NCI-H2107 treated with DMSO at 0.1 percent for 48 hours (cell line): ENCODE measurements at regions not wholly inside any gene's neighbourhood (a gene's known extent, or its start where the extent isn't known, plus 50 kb on each side); places are given as distances from the start of the nearest gene placed in this dataset.
"Not testable (repeated sequence)": the region's sequence is repeated elsewhere in the genome, so short reads cannot be mapped to it uniquely, and the experiment has no call there.

ENCODE experiments used
- DNase-seq: peaks from one replicate; lab custom pipeline; 2025; ENCODE audit not compliant: unreplicated experiment; lab: John Stamatoyannopoulos, UW

- DNase-seq, result not testable (repeated sequence)
Measured at GRCh38 chr14:106761886-106762816, 1235.8 kb downstream of the TMEM121 start.

- DNase-seq, result not testable (repeated sequence)
Measured at GRCh38 chr14:106764968-106765369, 1238.6 kb downstream of the TMEM121 start.

- no peak for DNase-seq
Measured at GRCh38 chr14:106766145-106766544, 1239.8 kb downstream of the TMEM121 start.

GRCh38 chr14:106766551-106767277 is 1240.3 kb downstream of the TMEM121 start:
- not testable (repeated sequence) for DNase-seq

DNA sequence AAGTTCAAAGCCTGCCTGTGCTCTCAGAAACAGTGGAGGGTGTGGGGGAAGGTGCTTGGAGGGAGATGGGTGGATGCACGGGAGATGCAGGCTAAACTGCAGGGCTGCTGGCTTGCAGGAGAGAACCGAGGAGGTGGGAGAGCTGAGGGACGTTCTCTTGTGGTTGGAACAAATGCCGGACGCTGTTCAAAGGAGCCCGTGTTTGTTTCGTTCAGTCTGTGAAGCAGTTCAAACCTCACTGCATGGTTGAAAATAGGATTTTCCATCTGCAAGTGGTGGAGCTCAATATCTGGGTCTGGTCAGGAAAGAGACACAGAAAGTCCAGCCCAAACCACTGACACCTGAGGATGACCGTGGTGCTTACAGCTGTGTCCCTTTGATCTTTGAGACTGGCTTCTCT is 1241.8 kb downstream of the TMEM121 start:
- DNase-seq, result not testable (repeated sequence)

GRCh38 chr14:106768972-106769700 is 1242.8 kb downstream of the TMEM121 start:
- not testable (repeated sequence) for DNase-seq

GRCh38 chr14:106770158-106770672 is 1243.8 kb downstream of the TMEM121 start:
- not testable (repeated sequence) for DNase-seq

- peak; percentile 63 for DNase-seq
Measured at GRCh38 chr14:106774889-106775480, 1248.6 kb downstream of the TMEM121 start.

- DNase-seq, result no peak
Measured at GRCh38 chr14:106776395-106776983, 1250.1 kb downstream of the TMEM121 start.

- no peak for DNase-seq
Measured at GRCh38 chr14:106778986-106779385, 1252.6 kb downstream of the TMEM121 start.

GRCh38 chr14:106786697-106787096 is 1260.3 kb downstream of the TMEM121 start:
- peak; percentile 60 for DNase-seq

DNA sequence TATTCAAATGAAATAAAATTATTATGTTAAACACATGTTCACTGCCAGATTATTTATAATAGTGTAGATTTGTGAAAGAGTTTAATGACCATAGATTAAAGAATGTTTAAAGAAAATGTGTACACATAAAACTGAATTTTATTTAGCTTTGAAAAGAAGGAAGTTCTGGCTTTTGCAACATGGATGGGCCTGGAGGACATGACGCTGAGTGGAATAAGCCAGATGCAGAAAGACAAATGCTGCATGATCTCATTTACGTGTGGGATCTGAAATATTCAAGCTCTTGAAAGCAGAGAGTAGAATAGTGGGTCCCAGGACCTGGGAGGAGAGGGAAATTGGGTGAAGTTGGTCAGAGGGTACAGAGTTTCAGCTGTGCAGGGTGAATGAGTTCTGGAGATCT is 1261.2 kb downstream of the TMEM121 start:
- no peak for DNase-seq

DNA sequence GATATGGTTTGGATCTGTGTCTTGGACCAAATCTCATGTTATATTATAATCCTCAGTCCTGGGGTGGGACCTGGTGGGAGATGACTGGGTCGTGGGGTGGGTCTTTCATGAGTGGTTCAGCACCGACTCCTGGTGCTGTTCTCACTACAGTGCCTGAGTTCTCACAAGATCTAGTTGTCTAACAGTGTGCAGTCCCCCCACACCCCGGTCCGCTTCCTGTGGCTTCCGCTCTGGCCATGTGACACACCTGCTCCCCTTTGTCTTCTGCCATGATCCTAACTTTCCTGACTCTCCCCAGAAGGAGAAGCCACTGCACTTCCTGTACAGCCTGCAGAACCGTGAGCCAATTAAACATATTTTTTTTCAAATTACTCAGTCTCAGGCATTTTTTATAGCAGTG is 1262.2 kb downstream of the TMEM121 start:
- no peak for DNase-seq

DNA sequence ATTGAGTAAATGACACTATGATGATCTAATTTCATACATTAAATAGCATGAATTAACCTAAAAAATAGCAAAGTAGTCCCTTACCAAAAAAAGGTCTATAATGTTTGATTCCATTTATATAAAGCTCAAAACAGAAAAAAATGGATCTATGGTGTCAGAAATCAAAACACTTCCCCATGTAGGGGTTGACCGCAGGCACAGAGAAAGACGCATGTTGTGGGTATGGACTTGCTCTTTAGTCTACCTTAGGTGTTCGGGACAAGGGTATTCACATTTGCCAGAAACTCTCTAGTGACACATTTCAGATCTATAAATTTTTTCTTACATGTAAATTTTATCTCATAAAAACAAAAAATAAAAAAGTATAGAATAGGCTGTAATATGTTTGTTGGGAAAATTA is 1262.9 kb downstream of the TMEM121 start:
- DNase-seq, result no peak

- DNase-seq, result peak; percentile 74
Measured at GRCh38 chr14:106790189-106791036, 1264.0 kb downstream of the TMEM121 start.

GRCh38 chr14:106792543-106792942 is 1266.2 kb downstream of the TMEM121 start:
- no peak for DNase-seq

GRCh38 chr14:106798166-106798565 is 1271.8 kb downstream of the TMEM121 start:
- not testable (repeated sequence) for DNase-seq

GRCh38 chr14:106802413-106803364 is 1276.3 kb downstream of the TMEM121 start:
- DNase-seq, result no peak
